ENCODE measurements at regions not wholly inside any gene's neighbourhood (a gene's known extent, or its start where the extent isn't known, plus 50 kb on each side); places are given as distances from the start of the nearest gene placed in this dataset.
A peak's percentile ranks its signal among the peaks of the same experiment; 100 is the strongest.
"Not testable (repeated sequence)": the region's sequence is repeated elsewhere in the genome, so short reads cannot be mapped to it uniquely, and the experiment has no call there.

GRCh38 chr20:29325781-29326180, 1931.7 kb upstream of the DEFB115 start:
- H3K27ac ChIP-seq (ENCODE audit: low read depth, low read length); H3K27me3 ChIP-seq (ENCODE audit: control insufficient read depth in 2 of 2, insufficient read depth in 2 of 2, low read length in 2 of 2); H3K36me3 ChIP-seq (ENCODE audit: control insufficient read depth in 2 of 3, insufficient read depth in 3 of 3, low read length in 3 of 3); CTCF ChIA-PET; intact Hi-C loops (cut with micrococcal nuclease); POLR2A ChIA-PET; ATAC-seq; DNase-seq; H3K4me1 ChIP-seq (ENCODE audit: control insufficient read depth in 2 of 2, insufficient read depth in 2 of 2, low read length in 2 of 2); H3K27ac Mint-ChIP-seq; H3K9me3 ChIP-seq (ENCODE audit: control insufficient read depth in 2 of 3, low read length in 3 of 3); H3K4me3 ChIP-seq (ENCODE audit: low read length): not testable (repeated sequence)
- peaks cover 0 to 22% (median 4%) of the 10 kb centered on the region in 7 donors for H3K4me1 Mint-ChIP-seq
- peaks cover 8 to 29% (median 10%) of the 10 kb centered on the region in 5 donors for H3K27me3 Mint-ChIP-seq
- H3K4me3 Mint-ChIP-seq, result peak overlapping the region in 2 of 10 donors; percentile 17 to 69
- peaks cover 0 to 11% (median 6%) of the 10 kb centered on the region in 5 donors for H3K36me3 Mint-ChIP-seq
- H3K9me3 Mint-ChIP-seq, result peaks cover 7 to 61% (median 23%) of the 10 kb centered on the region in 11 donors

- intact Hi-C loops (cut with micrococcal nuclease), result loop anchor here in 1 of 2 donors (1.0 kb wide), 1 partner anchor 1023 kb away; no protein-coding TSS in a partner anchor
- peak overlapping the region in 2 of 10 donors; percentile 16 to 36 for H3K4me3 Mint-ChIP-seq
- H3K9me3 Mint-ChIP-seq, result peaks cover 4 to 62% (median 23%) of the 10 kb centered on the region in 11 donors
Measured at GRCh38 chr20:29326376-29327070, 1930.9 kb upstream of the DEFB115 start.

DNA sequence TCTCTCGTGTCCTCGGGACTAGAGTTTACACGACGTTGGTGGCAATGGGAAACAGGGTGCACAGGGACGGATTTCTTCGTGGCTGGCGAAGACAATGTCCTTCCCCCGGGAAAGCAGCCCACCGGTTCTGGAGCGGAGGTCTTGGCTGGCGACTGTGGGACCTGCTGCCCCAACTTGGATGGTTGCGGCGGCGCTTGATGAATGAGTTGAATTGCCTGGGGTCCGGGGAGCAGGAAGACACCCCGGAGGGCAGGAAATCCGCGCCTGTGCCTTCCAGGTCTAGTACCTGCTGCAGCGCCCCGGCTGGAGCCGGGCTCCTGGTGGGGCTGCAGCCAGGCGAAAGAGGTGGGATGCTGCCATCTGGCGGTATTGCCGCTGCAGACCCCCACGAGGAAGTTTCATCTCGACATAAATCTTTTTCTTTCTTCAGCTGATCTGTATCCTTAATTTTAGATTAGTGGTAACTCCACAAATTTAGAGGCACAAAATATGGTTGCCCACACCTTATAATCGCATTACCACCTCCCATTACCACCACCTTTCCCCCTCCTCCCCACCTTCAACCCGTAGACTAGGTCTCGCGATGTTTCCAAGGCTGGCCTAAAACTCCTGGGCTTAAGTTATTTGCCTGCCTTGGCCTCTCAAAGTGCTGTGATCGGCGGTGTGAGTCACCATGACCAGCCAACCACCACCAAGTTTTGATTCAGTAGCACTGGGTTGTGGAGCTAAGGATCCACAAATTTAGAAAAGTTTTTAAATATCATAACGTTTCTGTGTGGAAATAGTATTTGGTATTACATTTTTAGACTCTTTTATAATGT, 1929.7 kb upstream of the DEFB115 start:
- POLR2A ChIA-PET; H3K4me1 ChIP-seq (ENCODE audit: control insufficient read depth in 2 of 2, insufficient read depth in 2 of 2, low read length in 2 of 2); H3K27me3 ChIP-seq (ENCODE audit: control insufficient read depth in 2 of 2, insufficient read depth in 2 of 2, low read length in 2 of 2); H3K9me3 ChIP-seq (ENCODE audit: control insufficient read depth in 2 of 3, low read length in 3 of 3); H3K27ac Mint-ChIP-seq; ATAC-seq; H3K27ac ChIP-seq (ENCODE audit: low read depth, low read length); H3K4me3 ChIP-seq (ENCODE audit: low read length); H3K36me3 ChIP-seq (ENCODE audit: control insufficient read depth in 2 of 3, insufficient read depth in 3 of 3, low read length in 3 of 3): not testable (repeated sequence)
- Mint-ChIP-seq H3K9me3 (peaks cover 9 to 69% (median 32%) of the 10 kb centered on the region in 11 donors), H3K4me1 (peaks cover 0 to 17% (median 4%) of the 10 kb centered on the region in 7 donors), H3K36me3 (peaks cover 0 to 15% (median 9%) of the 10 kb centered on the region in 5 donors), H3K4me3 (peak overlapping the region in 2 of 10 donors; percentile 9 to 16), H3K27me3 (peaks cover 4 to 23% (median 10%) of the 10 kb centered on the region in 5 donors)
- peak in 6 of 9 donors; percentile 14 to 43 (median 25) for DNase-seq
- CTCF ChIA-PET, result interaction anchor here (1.3 kb wide), 1 partner anchor 1021 kb away, joined by 4 read pairs; no protein-coding TSS in a partner anchor
- intact Hi-C loops (cut with micrococcal nuclease), result loop anchor here in 1 of 2 donors (1.0 kb wide), 1 partner anchor 1021 kb away; no protein-coding TSS in a partner anchor

More at GRCh38 chr20:29326376-29327070, 1930.9 kb upstream of the DEFB115 start:
- ChIA-PET POLR2A (interaction anchor here (0.6 kb wide), 1 partner anchor 9 kb away, joined by 3 read pairs; no protein-coding TSS in a partner anchor), CTCF (interaction anchor here (0.7 kb wide), 1 partner anchor 11 kb away, joined by 4 read pairs; no protein-coding TSS in a partner anchor)
- Histone ChIP-seq H3K36me3 (ENCODE audit: control insufficient read depth in 2 of 3, insufficient read depth in 3 of 3, low read length in 3 of 3) (no peaks in the 10 kb centered on the region), H3K27me3 (ENCODE audit: control insufficient read depth in 2 of 2, insufficient read depth in 2 of 2, low read length in 2 of 2) (no peaks in the 10 kb centered on the region), H3K27ac (ENCODE audit: low read depth, low read length) (no peak overlapping the region), H3K9me3 (ENCODE audit: control insufficient read depth in 2 of 3, low read length in 3 of 3) (peaks cover 0 to 7% (median 0%) of the 10 kb centered on the region in 3 experiments), H3K4me3 (ENCODE audit: low read length) (no peak overlapping the region), H3K4me1 (ENCODE audit: control insufficient read depth in 2 of 2, insufficient read depth in 2 of 2, low read length in 2 of 2) (no peaks in the 10 kb centered on the region)
- no peak for DNase-seq
- peaks cover 0 to 17% (median 4%) of the 10 kb centered on the region in 7 donors for H3K4me1 Mint-ChIP-seq
- H3K27me3 Mint-ChIP-seq, result peaks cover 5 to 29% (median 10%) of the 10 kb centered on the region in 5 donors
- ATAC-seq, result peak; percentile 50
- H3K27ac Mint-ChIP-seq, result no peak overlapping the region
- H3K36me3 Mint-ChIP-seq, result peaks cover 0 to 13% (median 6%) of the 10 kb centered on the region in 5 donors

GRCh38 chr20:29330429-29331115, 1926.9 kb upstream of the DEFB115 start:
- ATAC-seq; H3K4me3 ChIP-seq (ENCODE audit: low read length); H3K9me3 ChIP-seq (ENCODE audit: control insufficient read depth in 2 of 3, low read length in 3 of 3); H3K27ac ChIP-seq (ENCODE audit: low read depth, low read length); POLR2A ChIA-PET; H3K27me3 ChIP-seq (ENCODE audit: control insufficient read depth in 2 of 2, insufficient read depth in 2 of 2, low read length in 2 of 2); CTCF ChIA-PET; DNase-seq; intact Hi-C loops (cut with micrococcal nuclease); H3K4me3 Mint-ChIP-seq; H3K36me3 ChIP-seq (ENCODE audit: control insufficient read depth in 2 of 3, insufficient read depth in 3 of 3, low read length in 3 of 3); H3K4me1 ChIP-seq (ENCODE audit: control insufficient read depth in 2 of 2, insufficient read depth in 2 of 2, low read length in 2 of 2): not testable (repeated sequence)
- H3K36me3 Mint-ChIP-seq, result peaks cover 0 to 13% (median 9%) of the 10 kb centered on the region in 5 donors
- H3K27me3 Mint-ChIP-seq, result peaks cover 4 to 16% (median 7%) of the 10 kb centered on the region in 5 donors
- H3K4me1 Mint-ChIP-seq, result peaks cover 0 to 13% (median 2%) of the 10 kb centered on the region in 7 donors
- peaks cover 21 to 87% (median 47%) of the 10 kb centered on the region in 11 donors for H3K9me3 Mint-ChIP-seq
- H3K27ac Mint-ChIP-seq, result peak overlapping the region in 1 of 9 donors; percentile 30

GRCh38 chr20:29349836-29350235, 1907.6 kb upstream of the DEFB115 start:
- Mint-ChIP-seq H3K4me1 (no peaks in the 10 kb centered on the region), H3K36me3 (peaks cover 0 to 7% (median 0%) of the 10 kb centered on the region in 5 donors), H3K27me3 (peaks cover 0 to 4% (median 0%) of the 10 kb centered on the region in 5 donors), H3K4me3 (no peak overlapping the region), H3K27ac (no peak overlapping the region), H3K9me3 (peaks cover 0 to 79% (median 19%) of the 10 kb centered on the region in 11 donors)
- Histone ChIP-seq H3K4me1 (ENCODE audit: control insufficient read depth in 2 of 2, insufficient read depth in 2 of 2, low read length in 2 of 2) (no peaks in the 10 kb centered on the region), H3K27me3 (ENCODE audit: control insufficient read depth in 2 of 2, insufficient read depth in 2 of 2, low read length in 2 of 2) (no peaks in the 10 kb centered on the region), H3K9me3 (ENCODE audit: control insufficient read depth in 2 of 3, low read length in 3 of 3) (peaks cover 0 to 3% (median 0%) of the 10 kb centered on the region in 3 experiments), H3K4me3 (ENCODE audit: low read length) (no peak overlapping the region), H3K27ac (ENCODE audit: low read depth, low read length) (no peak overlapping the region), H3K36me3 (ENCODE audit: control insufficient read depth in 2 of 3, insufficient read depth in 3 of 3, low read length in 3 of 3) (no peaks in the 10 kb centered on the region)
- ChIA-PET POLR2A (no interaction called here), CTCF (no interaction called here)
- no peak for DNase-seq
- no peak for ATAC-seq
- intact Hi-C loops (cut with micrococcal nuclease), result no loop called here

GRCh38 chr20:29375937-29376336, 1881.5 kb upstream of the DEFB115 start:
- ATAC-seq; POLR2A ChIA-PET; H3K4me1 ChIP-seq (ENCODE audit: control insufficient read depth in 2 of 2, insufficient read depth in 2 of 2, low read length in 2 of 2); H3K27ac ChIP-seq (ENCODE audit: low read depth, low read length); H3K27ac Mint-ChIP-seq; DNase-seq; H3K36me3 Mint-ChIP-seq; H3K36me3 ChIP-seq (ENCODE audit: control insufficient read depth in 2 of 3, insufficient read depth in 3 of 3, low read length in 3 of 3); H3K4me3 Mint-ChIP-seq; intact Hi-C loops (cut with micrococcal nuclease); H3K9me3 ChIP-seq (ENCODE audit: control insufficient read depth in 2 of 3, low read length in 3 of 3); CTCF ChIA-PET; H3K4me1 Mint-ChIP-seq; H3K27me3 ChIP-seq (ENCODE audit: control insufficient read depth in 2 of 2, insufficient read depth in 2 of 2, low read length in 2 of 2); H3K4me3 ChIP-seq (ENCODE audit: low read length): not testable (repeated sequence)
- Mint-ChIP-seq H3K27me3 (peaks cover 0 to 22% (median 0%) of the 10 kb centered on the region in 5 donors), H3K9me3 (peaks cover 0 to 55% (median 14%) of the 10 kb centered on the region in 11 donors)
